ENCODE measurements at regions not wholly inside any gene's neighbourhood (a gene's known extent, or its start where the extent isn't known, plus 50 kb on each side); places are given as distances from the start of the nearest gene placed in this dataset.
"Not testable (repeated sequence)": the region's sequence is repeated elsewhere in the genome, so short reads cannot be mapped to it uniquely, and the experiment has no call there.

- Histone ChIP-seq H3K27me3 (ENCODE audit: insufficient read depth, low read length) (no peaks in the 10 kb centered on the region), H3K27ac (ENCODE audit: low read depth, low read length) (no peak overlapping the region), H3K9me3 (ENCODE audit: control insufficient read depth in 1 of 2, low read length in 2 of 2) (no peaks in the 10 kb centered on the region), H3K4me1 (ENCODE audit: insufficient read depth, low read length) (no peaks in the 10 kb centered on the region), H3K36me3 (ENCODE audit: insufficient read depth, low read length) (no peaks in the 10 kb centered on the region), H3K4me3 (ENCODE audit: low read length in 2 of 2) (no peak overlapping the region)
- intact Hi-C loops (cut with micrococcal nuclease) = no loop called here
- H3K4me1 Mint-ChIP-seq = no peaks in the 10 kb centered on the region
- CTCF ChIA-PET (ENCODE audit: partially characterized antibody) = no interaction called here
- H3K27ac Mint-ChIP-seq = no peak overlapping the region
- no peaks in the 10 kb centered on the region for H3K27me3 Mint-ChIP-seq
- no peak for DNase-seq
- peaks cover 0 to 9% (median 3%) of the 10 kb centered on the region in 8 donors for H3K9me3 Mint-ChIP-seq
- H3K36me3 Mint-ChIP-seq = no peaks in the 10 kb centered on the region
- no peak overlapping the region for H3K4me3 Mint-ChIP-seq
- POLR2A ChIA-PET (ENCODE audit: partially characterized antibody) = no interaction called here
Measured at GRCh38 chr4:157701695-157701994, 471.2 kb downstream of the GASK1B start.

- POLR2A ChIA-PET (ENCODE audit: partially characterized antibody) = no interaction called here
- intact Hi-C loops (cut with micrococcal nuclease) = no loop called here
- no peak overlapping the region for H3K27ac ChIP-seq (ENCODE audit: low read depth, low read length)
Measured at GRCh38 chr4:157700898-157701694, 471.7 kb downstream of the GASK1B start.

GRCh38 chr4:157689476-157689875 lies 468.9 kb downstream of the GRIA2 start:
- H3K9me3 ChIP-seq (ENCODE audit: control insufficient read depth in 1 of 2, low read length in 2 of 2) = no peaks in the 10 kb centered on the region
- no peak overlapping the region for H3K27ac Mint-ChIP-seq
- POLR2A ChIA-PET (ENCODE audit: partially characterized antibody) = no interaction called here
- H3K9me3 Mint-ChIP-seq = peaks cover 0 to 14% (median 2%) of the 10 kb centered on the region in 8 donors
- no peaks in the 10 kb centered on the region for H3K4me1 ChIP-seq (ENCODE audit: insufficient read depth, low read length)
- no peak overlapping the region for H3K27ac ChIP-seq (ENCODE audit: low read depth, low read length)
- no peak overlapping the region for H3K4me3 ChIP-seq (ENCODE audit: low read length in 2 of 2)
- CTCF ChIA-PET (ENCODE audit: partially characterized antibody) = no interaction called here
- no peak for DNase-seq
- intact Hi-C loops (cut with micrococcal nuclease) = no loop called here
- no peaks in the 10 kb centered on the region for H3K27me3 Mint-ChIP-seq
- H3K4me3 Mint-ChIP-seq = no peak overlapping the region
- H3K4me1 Mint-ChIP-seq = no peaks in the 10 kb centered on the region
- H3K36me3 ChIP-seq (ENCODE audit: insufficient read depth, low read length) = no peaks in the 10 kb centered on the region
- no peaks in the 10 kb centered on the region for H3K27me3 ChIP-seq (ENCODE audit: insufficient read depth, low read length)
- no peaks in the 10 kb centered on the region for H3K36me3 Mint-ChIP-seq

More at GRCh38 chr4:157700898-157701694, 471.7 kb downstream of the GASK1B start:
- no peak overlapping the region for H3K4me3 ChIP-seq (ENCODE audit: low read length in 2 of 2)
- DNase-seq = no peak
- no peaks in the 10 kb centered on the region for H3K4me1 ChIP-seq (ENCODE audit: insufficient read depth, low read length)
- H3K9me3 ChIP-seq (ENCODE audit: control insufficient read depth in 1 of 2, low read length in 2 of 2) = no peaks in the 10 kb centered on the region
- H3K27me3 ChIP-seq (ENCODE audit: insufficient read depth, low read length) = no peaks in the 10 kb centered on the region
- peaks cover 0 to 9% (median 3%) of the 10 kb centered on the region in 8 donors for H3K9me3 Mint-ChIP-seq
- H3K4me1 Mint-ChIP-seq = no peaks in the 10 kb centered on the region
- CTCF ChIA-PET (ENCODE audit: partially characterized antibody) = no interaction called here
- no peaks in the 10 kb centered on the region for H3K36me3 ChIP-seq (ENCODE audit: insufficient read depth, low read length)
- H3K4me3 Mint-ChIP-seq = no peak overlapping the region
- no peaks in the 10 kb centered on the region for H3K36me3 Mint-ChIP-seq
- H3K27me3 Mint-ChIP-seq = no peaks in the 10 kb centered on the region
- H3K27ac Mint-ChIP-seq = no peak overlapping the region

- intact Hi-C loops (cut with micrococcal nuclease) = no loop called here
- Mint-ChIP-seq H3K36me3 (no peaks in the 10 kb centered on the region), H3K4me3 (no peak overlapping the region), H3K27ac (peak overlapping the region in 1 of 7 donors; percentile 53), H3K4me1 (no peaks in the 10 kb centered on the region), H3K9me3 (peaks cover 0 to 11% (median 2%) of the 10 kb centered on the region in 8 donors), H3K27me3 (no peaks in the 10 kb centered on the region)
- Histone ChIP-seq H3K27ac (ENCODE audit: low read depth, low read length) (no peak overlapping the region), H3K9me3 (ENCODE audit: control insufficient read depth in 1 of 2, low read length in 2 of 2) (no peaks in the 10 kb centered on the region), H3K36me3 (ENCODE audit: insufficient read depth, low read length) (no peaks in the 10 kb centered on the region), H3K27me3 (ENCODE audit: insufficient read depth, low read length) (no peaks in the 10 kb centered on the region), H3K4me3 (ENCODE audit: low read length in 2 of 2) (no peak overlapping the region), H3K4me1 (ENCODE audit: insufficient read depth, low read length) (no peaks in the 10 kb centered on the region)
- DNase-seq = no peak
- ChIA-PET CTCF (ENCODE audit: partially characterized antibody) (no interaction called here), POLR2A (ENCODE audit: partially characterized antibody) (no interaction called here)
Measured at GRCh38 chr4:157687971-157688370, 467.4 kb downstream of the GRIA2 start.

GRCh38 chr4:157679326-157679725 lies 458.8 kb downstream of the GRIA2 start:
- H3K4me3 ChIP-seq (ENCODE audit: low read length in 2 of 2); H3K36me3 ChIP-seq (ENCODE audit: insufficient read depth, low read length); POLR2A ChIA-PET (ENCODE audit: partially characterized antibody); H3K9me3 ChIP-seq (ENCODE audit: control insufficient read depth in 1 of 2, low read length in 2 of 2); CTCF ChIA-PET (ENCODE audit: partially characterized antibody); H3K27me3 ChIP-seq (ENCODE audit: insufficient read depth, low read length); DNase-seq; H3K27ac ChIP-seq (ENCODE audit: low read depth, low read length); H3K36me3 Mint-ChIP-seq; H3K27ac Mint-ChIP-seq; H3K4me1 ChIP-seq (ENCODE audit: insufficient read depth, low read length); H3K4me3 Mint-ChIP-seq; H3K4me1 Mint-ChIP-seq; H3K27me3 Mint-ChIP-seq; intact Hi-C loops (cut with micrococcal nuclease): not testable (repeated sequence)
- H3K9me3 Mint-ChIP-seq = peaks cover 2 to 18% (median 7%) of the 10 kb centered on the region in 8 donors

GRCh38 chr4:157678478-157678877 lies 457.9 kb downstream of the GRIA2 start:
- POLR2A ChIA-PET (ENCODE audit: partially characterized antibody) = no interaction called here
- Histone ChIP-seq H3K36me3 (ENCODE audit: insufficient read depth, low read length) (no peaks in the 10 kb centered on the region), H3K9me3 (ENCODE audit: control insufficient read depth in 1 of 2, low read length in 2 of 2) (no peaks in the 10 kb centered on the region), H3K27me3 (ENCODE audit: insufficient read depth, low read length) (no peaks in the 10 kb centered on the region), H3K27ac (ENCODE audit: low read depth, low read length) (no peak overlapping the region), H3K4me1 (ENCODE audit: insufficient read depth, low read length) (no peaks in the 10 kb centered on the region), H3K4me3 (ENCODE audit: low read length in 2 of 2) (no peak overlapping the region)
- CTCF ChIA-PET (ENCODE audit: partially characterized antibody) = no interaction called here
- intact Hi-C loops (cut with micrococcal nuclease) = no loop called here
- Mint-ChIP-seq H3K27me3 (no peaks in the 10 kb centered on the region), H3K4me3 (no peak overlapping the region), H3K36me3 (no peaks in the 10 kb centered on the region), H3K9me3 (peaks cover 2 to 18% (median 7%) of the 10 kb centered on the region in 8 donors), H3K4me1 (no peaks in the 10 kb centered on the region), H3K27ac (no peak overlapping the region)
- DNase-seq = no peak

GRCh38 chr4:157674699-157675098 lies 454.2 kb downstream of the GRIA2 start:
- H3K27ac ChIP-seq (ENCODE audit: low read depth, low read length) = no peak overlapping the region
- Mint-ChIP-seq H3K4me3 (no peak overlapping the region), H3K27me3 (no peaks in the 10 kb centered on the region), H3K27ac (no peak overlapping the region), H3K4me1 (no peaks in the 10 kb centered on the region), H3K9me3 (peaks cover 0 to 18% (median 11%) of the 10 kb centered on the region in 8 donors), H3K36me3 (no peaks in the 10 kb centered on the region)
- H3K36me3 ChIP-seq (ENCODE audit: insufficient read depth, low read length) = no peaks in the 10 kb centered on the region
- POLR2A ChIA-PET (ENCODE audit: partially characterized antibody) = no interaction called here
- DNase-seq = no peak
- H3K4me1 ChIP-seq (ENCODE audit: insufficient read depth, low read length) = no peaks in the 10 kb centered on the region
- no peaks in the 10 kb centered on the region for H3K9me3 ChIP-seq (ENCODE audit: control insufficient read depth in 1 of 2, low read length in 2 of 2)
- no peaks in the 10 kb centered on the region for H3K27me3 ChIP-seq (ENCODE audit: insufficient read depth, low read length)
- no peak overlapping the region for H3K4me3 ChIP-seq (ENCODE audit: low read length in 2 of 2)
- CTCF ChIA-PET (ENCODE audit: partially characterized antibody) = no interaction called here
- intact Hi-C loops (cut with micrococcal nuclease) = no loop called here

GRCh38 chr4:157667836-157668235 lies 447.3 kb downstream of the GRIA2 start:
- Mint-ChIP-seq H3K27me3 (no peaks in the 10 kb centered on the region), H3K4me1 (no peaks in the 10 kb centered on the region), H3K36me3 (no peaks in the 10 kb centered on the region), H3K9me3 (peaks cover 0 to 13% (median 4%) of the 10 kb centered on the region in 8 donors), H3K27ac (no peak overlapping the region), H3K4me3 (no peak overlapping the region)
- Histone ChIP-seq H3K36me3 (ENCODE audit: insufficient read depth, low read length) (no peaks in the 10 kb centered on the region), H3K9me3 (ENCODE audit: control insufficient read depth in 1 of 2, low read length in 2 of 2) (no peaks in the 10 kb centered on the region), H3K27me3 (ENCODE audit: insufficient read depth, low read length) (no peaks in the 10 kb centered on the region), H3K4me3 (ENCODE audit: low read length in 2 of 2) (no peak overlapping the region), H3K27ac (ENCODE audit: low read depth, low read length) (no peak overlapping the region), H3K4me1 (ENCODE audit: insufficient read depth, low read length) (no peaks in the 10 kb centered on the region)
- ChIA-PET POLR2A (ENCODE audit: partially characterized antibody) (no interaction called here), CTCF (ENCODE audit: partially characterized antibody) (no interaction called here)
- intact Hi-C loops (cut with micrococcal nuclease) = no loop called here
- no peak for DNase-seq
